Neural cell (in vitro differentiated cells): ENCODE measurements at regions not wholly inside any gene's neighbourhood (a gene's known extent, or its start where the extent isn't known, plus 50 kb on each side); places are given as distances from the start of the nearest gene placed in this dataset.

Source experiments
- H2AFZ ChIP-seq: fragments of 200-600, 300-800 bp; sonication (generic), shearing (Covaris generic); 2 replicates; pipeline ENCODE4 v1.6.0; 2014; ENCODE audit warnings: low read depth, mild to moderate bottlenecking, antibody characterized with exemption, low read length, moderate library complexity
- H3F3A ChIP-seq: fragments of 200-600 bp; shearing (Covaris generic); 2 replicates; pipeline ENCODE4 v1.6.1; 2016; ENCODE audit warnings: mild to moderate bottlenecking, moderate library complexity, mixed read lengths, antibody characterized with exemption, low read length; ENCODE audit not compliant: insufficient read depth, poor library complexity, severe bottlenecking
- H3K27ac ChIP-seq: fragments of 200-600, 300-800 bp; sonication (generic), shearing (Covaris generic); 2 replicates; pipeline ENCODE4 v1.5.1; 2014; ENCODE audit warnings: mild to moderate bottlenecking, low read length, moderate library complexity
- H3K27me3 ChIP-seq: fragments of 300-800, 200-600 bp; sonication (generic), shearing (Covaris generic); 2 replicates; pipeline ENCODE4 v1.6.0; 2014; ENCODE audit warnings: mild to moderate bottlenecking, low read depth, low read length, moderate library complexity; ENCODE audit not compliant: insufficient read depth
- H3K36me3 ChIP-seq: fragments of 300-800, 200-600 bp; sonication (generic), shearing (Covaris generic); 2 replicates; pipeline ENCODE4 v1.5.1; 2014; ENCODE audit warnings: mild to moderate bottlenecking, antibody characterized with exemption, low read length, moderate library complexity; ENCODE audit not compliant: insufficient read depth
- H3K4me2 ChIP-seq: fragments of 300-800, 200-600 bp; sonication (generic), shearing (Covaris generic); 2 replicates; pipeline ENCODE4 v1.6.0; 2014; ENCODE audit warnings: mild to moderate bottlenecking, low read length
- H3K4me3 ChIP-seq: fragments of 300-800, 200-600 bp; sonication (generic), shearing (Covaris generic); 2 replicates; pipeline ENCODE4 v1.5.1; 2014; ENCODE audit warnings: mild to moderate bottlenecking, low read length, moderate library complexity
- H3K79me2 ChIP-seq: fragments of 200-600 bp; shearing (Covaris generic); replicated peaks from 2 replicates; pipeline ENCODE4 v1.6.0; 2014; ENCODE audit warnings: mild to moderate bottlenecking, low read length, moderate library complexity; ENCODE audit not compliant: insufficient read depth
- H3K9ac ChIP-seq: fragments of 300-800, 200-600 bp; sonication (generic), shearing (Covaris generic); 2 replicates; pipeline ENCODE4 v1.6.1; 2016; ENCODE audit warnings: mild to moderate bottlenecking, low read length, mixed read lengths
- H3K9me2 ChIP-seq: fragments of 200-600 bp; shearing (Covaris generic); 2 replicates; pipeline ENCODE4 v1.6.1; 2016; ENCODE audit warnings: mild to moderate bottlenecking, low read length, mixed read lengths; ENCODE audit not compliant: insufficient read depth
- H3K9me3 ChIP-seq: fragments of 200-600, 300-800 bp; sonication (generic), shearing (Covaris generic); 2 replicates; pipeline ENCODE4 v1.6.1; 2016; ENCODE audit warnings: mild to moderate bottlenecking, mixed run types, low read length, moderate library complexity, mixed read lengths
- H4K20me1 ChIP-seq: fragments of 200-600 bp; shearing (Covaris generic); 2 replicates; pipeline ENCODE4 v1.6.1; 2016; ENCODE audit warnings: mild to moderate bottlenecking, mixed run types; ENCODE audit not compliant: insufficient read depth
- CTCF ChIP-seq: fragments of 450-650 bp; IDR thresholded peaks from 2 replicates; pipeline ENCODE4 v1.5.1; 2014; ENCODE audit warnings: antibody characterized with exemption, mild to moderate bottlenecking, moderate library complexity; ENCODE audit not compliant: poor library complexity, severe bottlenecking
- EP300 ChIP-seq: fragments of 450-650 bp; conservative IDR thresholded peaks from 2 replicates; pipeline ENCODE4 v1.6.1; 2014; ENCODE audit warnings: antibody characterized with exemption, mild to moderate bottlenecking, moderate library complexity; ENCODE audit not compliant: poor library complexity, severe bottlenecking
- EZH2 ChIP-seq: fragments of 200-600, 300-800 bp; shearing (Covaris generic), sonication (generic); IDR thresholded peaks from 2 replicates; pipeline ENCODE4 v1.6.1; 2014; ENCODE audit warnings: antibody characterized with exemption, low read length, borderline replicate concordance, mild to moderate bottlenecking; ENCODE audit not compliant: insufficient read depth, poor library complexity, severe bottlenecking
- MXI1 ChIP-seq: fragments of 450-650 bp; conservative IDR thresholded peaks from 2 replicates; pipeline ENCODE4 v1.6.1; 2014; ENCODE audit warnings: antibody characterized with exemption, mild to moderate bottlenecking; ENCODE audit not compliant: poor library complexity, severe bottlenecking
- POLR2AphosphoS5 ChIP-seq: IDR thresholded peaks from 2 replicates; pipeline ENCODE4 v1.6.1; 2012
- RAD21 ChIP-seq: fragments of 450-650 bp; conservative IDR thresholded peaks from 2 replicates; pipeline ENCODE4 v1.6.1; 2014; ENCODE audit warnings: antibody characterized with exemption, mild to moderate bottlenecking, moderate library complexity
- REST ChIP-seq: IDR thresholded peaks from 2 replicates; pipeline ENCODE4 v1.6.1; 2012; ENCODE audit warnings: borderline replicate concordance
- SMC3 ChIP-seq: fragments of 450-650 bp; conservative IDR thresholded peaks from 2 replicates; pipeline ENCODE4 v1.6.1; 2014; ENCODE audit warnings: antibody characterized with exemption, mild to moderate bottlenecking, moderate library complexity; ENCODE audit not compliant: poor library complexity
- TAF1 ChIP-seq: IDR thresholded peaks from 2 replicates; pipeline ENCODE4 v1.6.1; 2012; ENCODE audit warnings: low read depth

- Histone ChIP-seq H3K4me2 (no peak overlapping the region), H3K9ac (no peak overlapping the region), H3K79me2 (no peaks in the 10 kb centered on the region), H4K20me1 (no peaks in the 10 kb centered on the region), H3K4me3 (no peak overlapping the region), H3K9me2 (no peaks in the 10 kb centered on the region), H3K9me3 (no peaks in the 10 kb centered on the region), H2AFZ (no peak overlapping the region), H3F3A (no peaks in the 10 kb centered on the region), H3K27ac (no peak overlapping the region), H3K27me3 (no peaks in the 10 kb centered on the region), H3K36me3 (no peaks in the 10 kb centered on the region)
- TF ChIP-seq REST (no peak), EP300 (no peak), POLR2AphosphoS5 (no peak), TAF1 (no peak), EZH2 (no peak), CTCF (no peak), SMC3 (no peak), RAD21 (no peak), MXI1 (no peak)
Measured at GRCh38 chr22:47589271-47590250, 827.1 kb downstream of the TBC1D22A start.

- Histone ChIP-seq H4K20me1 (no peaks in the 10 kb centered on the region), H3K9me2 (no peaks in the 10 kb centered on the region), H3K9me3 (no peaks in the 10 kb centered on the region), H3K79me2 (no peaks in the 10 kb centered on the region), H3K36me3 (no peaks in the 10 kb centered on the region), H3K27ac (no peak overlapping the region), H3K27me3 (no peaks in the 10 kb centered on the region), H3F3A (no peaks in the 10 kb centered on the region), H2AFZ (no peak overlapping the region), H3K4me2 (no peak overlapping the region), H3K9ac (no peak overlapping the region), H3K4me3 (no peak overlapping the region)
- TF ChIP-seq POLR2AphosphoS5 = no peak
- TF ChIP-seq EP300 = no peak
- TF ChIP-seq CTCF = no peak
- TF ChIP-seq REST = no peak
- TF ChIP-seq TAF1 = no peak
- no peak for TF ChIP-seq MXI1
- TF ChIP-seq RAD21 = no peak
- no peak for TF ChIP-seq EZH2
- no peak for TF ChIP-seq SMC3
Measured at GRCh38 chr22:47588578-47588960, 826.1 kb downstream of the TBC1D22A start.
